Midbrain (tissue), 1 donor: ENCODE measurements at regions not wholly inside any gene's neighbourhood (a gene's known extent, or its start where the extent isn't known, plus 50 kb on each side); places are given as distances from the start of the nearest gene placed in this dataset.

Source experiments
- DNase-seq: peaks from one replicate; lab custom pipeline; 2025; lab: John Stamatoyannopoulos, UW

DNA sequence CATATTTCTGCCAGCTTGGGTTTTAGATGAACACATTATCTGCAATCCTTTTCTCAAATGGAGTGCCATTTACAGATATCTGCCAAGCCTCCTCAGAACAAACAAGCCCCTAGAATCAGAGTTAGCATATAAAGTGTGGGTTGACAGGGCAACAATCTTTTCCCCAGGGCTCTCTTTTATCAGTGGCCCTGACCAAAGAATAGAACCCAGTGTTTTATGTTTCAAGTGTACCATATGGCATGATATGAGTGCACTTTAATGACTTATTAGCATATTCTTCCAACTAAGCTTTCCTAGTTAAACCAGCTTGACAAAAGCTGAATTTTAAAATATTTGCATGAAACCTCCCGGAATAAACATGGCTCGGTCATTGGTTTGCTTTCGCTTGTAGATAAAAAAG is 57.3 kb downstream of the EVX1 start:
- DNase-seq: no peak

DNA sequence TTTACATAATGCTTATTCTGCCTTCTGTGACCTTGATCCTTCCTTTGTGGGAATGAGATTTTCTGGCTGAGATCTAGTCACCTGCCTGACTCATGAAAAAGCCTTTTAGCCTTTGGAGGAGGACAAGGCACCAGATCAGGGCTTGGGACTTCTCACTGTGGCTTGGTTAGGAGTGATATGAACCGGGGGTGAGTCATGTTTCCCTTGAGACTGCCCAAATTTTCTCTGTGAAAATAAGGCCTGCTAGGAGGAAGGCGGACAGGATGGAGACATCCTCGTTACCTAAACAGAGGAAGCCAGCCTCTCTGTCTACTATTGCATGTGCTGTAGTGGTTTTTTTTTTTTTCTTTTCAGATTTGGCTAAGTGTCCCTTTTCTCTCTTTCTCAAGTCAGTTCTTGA is 57.8 kb downstream of the EVX1 start:
- DNase-seq: no peak

DNA sequence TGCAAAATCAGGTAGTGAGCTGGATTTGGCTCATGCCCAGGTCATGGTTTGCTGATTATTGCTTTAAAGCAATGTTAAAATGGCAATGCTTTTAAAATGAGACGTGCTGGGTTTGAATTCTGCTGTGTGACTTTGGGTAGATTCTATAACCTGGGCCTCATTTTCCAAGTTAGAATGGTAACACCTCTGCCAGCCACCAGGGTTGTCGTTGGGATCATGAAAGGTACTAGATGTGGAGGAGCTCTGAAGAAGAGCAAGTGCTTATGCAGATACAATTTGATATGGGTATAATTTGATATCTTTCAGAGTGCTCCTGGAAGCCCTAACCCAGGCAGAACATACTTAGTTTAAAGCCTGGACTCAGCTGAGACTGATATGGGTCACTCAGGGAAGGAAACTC is 60.0 kb downstream of the EVX1 start:
- no peak for DNase-seq

DNA sequence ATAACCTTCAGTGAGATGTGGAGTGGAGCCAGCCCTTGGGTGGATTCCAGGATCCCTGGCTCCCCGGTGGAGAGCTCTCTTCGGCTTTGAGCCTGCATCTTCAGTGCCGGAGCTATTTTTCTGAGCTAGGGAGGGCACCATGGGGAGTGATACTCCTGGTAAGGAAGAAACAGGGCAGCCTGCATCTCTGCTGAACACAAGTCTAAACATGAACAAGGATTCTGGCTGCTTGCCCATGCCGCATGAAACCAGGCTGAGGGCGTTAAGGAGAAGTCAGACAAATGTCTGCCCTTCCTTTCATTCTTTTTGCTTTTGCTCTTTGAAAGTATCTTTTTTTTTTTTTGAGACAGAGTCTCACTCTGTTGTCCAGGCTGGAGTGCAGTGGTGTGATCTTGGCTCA is 60.4 kb downstream of the EVX1 start:
- no peak for DNase-seq

DNA sequence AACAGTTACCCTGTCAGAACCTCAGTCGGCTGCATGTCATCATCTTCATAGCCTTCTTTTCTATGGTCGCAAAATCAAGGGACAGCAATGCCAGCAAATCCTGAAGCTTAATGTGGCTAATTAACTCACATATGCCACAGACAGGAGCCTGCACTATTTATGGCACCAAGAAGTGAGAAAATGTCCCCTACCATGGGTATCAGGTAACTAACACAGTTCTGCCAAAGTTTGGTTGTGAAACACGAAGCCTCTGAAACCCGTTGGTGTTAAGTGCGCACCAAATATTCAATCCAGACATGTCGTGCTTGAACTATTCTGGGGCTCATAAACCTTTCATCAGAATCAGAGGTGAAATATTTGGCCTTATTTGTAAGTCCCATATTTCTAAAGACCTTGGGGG is 63.3 kb downstream of the EVX1 start:
- DNase-seq: no peak

DNA sequence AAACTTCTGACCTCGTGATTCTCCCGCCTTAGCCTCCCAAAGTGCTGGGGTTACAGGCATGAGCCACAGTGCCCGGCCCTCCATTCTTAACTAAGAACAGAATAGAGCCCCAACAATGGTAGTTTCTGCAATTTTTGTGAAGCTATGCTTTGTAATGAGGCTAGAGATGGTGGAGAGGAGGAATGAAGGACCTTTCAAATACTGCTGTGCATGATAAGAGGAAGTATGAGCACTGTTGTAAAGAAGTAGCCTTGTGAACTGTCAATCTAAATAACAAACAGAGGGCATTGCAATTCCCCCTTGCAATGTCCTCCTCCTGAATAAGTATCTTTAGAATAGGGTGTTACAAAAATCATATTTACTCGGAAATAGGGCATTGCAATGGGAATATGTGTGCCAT is 70.2 kb downstream of the EVX1 start:
- no peak for DNase-seq

DNA sequence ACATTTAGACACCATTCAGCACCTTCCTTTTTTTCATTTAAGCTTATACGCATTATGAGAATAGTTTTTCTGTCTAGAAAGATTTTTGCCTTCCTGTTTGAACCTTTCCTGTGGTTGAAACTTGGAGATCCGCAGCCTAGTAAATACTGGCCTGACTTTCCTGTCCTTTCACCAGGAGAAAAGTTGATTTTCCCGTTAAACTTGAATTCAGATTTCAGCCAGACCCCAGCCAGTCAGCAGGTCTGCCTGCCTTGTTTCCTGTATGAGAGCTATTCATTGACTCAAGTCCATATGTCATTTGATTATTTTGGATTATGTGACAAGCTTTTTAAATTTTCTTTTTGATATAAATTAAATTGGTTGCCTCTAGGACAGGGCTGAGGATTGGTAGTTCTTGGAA is 71.5 kb downstream of the EVX1 start:
- no peak for DNase-seq

DNA sequence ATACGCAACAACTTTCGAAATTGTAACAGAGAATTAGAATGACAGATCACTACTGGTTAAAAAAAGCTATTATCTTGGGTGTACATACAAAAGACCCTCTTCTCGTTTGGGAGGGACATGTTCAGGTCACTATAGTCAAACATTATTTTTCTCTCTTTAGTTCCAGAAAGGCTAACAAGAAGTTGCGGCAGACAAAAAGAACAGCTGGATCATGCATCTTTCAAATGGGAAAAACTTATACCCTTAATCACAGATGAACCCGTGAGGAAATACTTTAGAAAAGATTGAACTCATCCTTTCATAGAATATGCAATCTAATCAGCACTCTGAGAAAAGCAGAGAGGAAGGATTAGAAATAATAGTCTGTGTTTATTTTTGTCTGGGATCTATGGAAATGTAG is 72.5 kb downstream of the EVX1 start:
- no peak for DNase-seq

DNA sequence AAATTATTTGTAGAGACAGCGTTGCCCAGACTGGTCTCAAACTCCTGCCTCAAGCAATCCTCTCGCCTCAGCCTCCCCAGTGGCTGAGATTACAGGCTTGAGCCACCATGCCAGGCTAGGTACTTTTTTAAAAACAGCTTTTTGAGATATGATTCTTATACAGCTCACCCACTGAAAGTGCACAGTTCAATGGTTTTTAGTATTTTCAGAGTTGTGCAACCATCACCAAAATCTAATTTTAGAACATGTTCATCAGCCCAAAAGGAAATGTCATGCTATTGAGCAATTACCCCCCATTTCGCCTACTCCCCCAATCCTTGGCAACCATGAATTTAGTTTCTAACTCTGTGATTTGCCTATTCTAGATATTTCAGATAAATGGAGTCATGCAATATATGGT is 73.7 kb downstream of the EVX1 start:
- no peak for DNase-seq

DNA sequence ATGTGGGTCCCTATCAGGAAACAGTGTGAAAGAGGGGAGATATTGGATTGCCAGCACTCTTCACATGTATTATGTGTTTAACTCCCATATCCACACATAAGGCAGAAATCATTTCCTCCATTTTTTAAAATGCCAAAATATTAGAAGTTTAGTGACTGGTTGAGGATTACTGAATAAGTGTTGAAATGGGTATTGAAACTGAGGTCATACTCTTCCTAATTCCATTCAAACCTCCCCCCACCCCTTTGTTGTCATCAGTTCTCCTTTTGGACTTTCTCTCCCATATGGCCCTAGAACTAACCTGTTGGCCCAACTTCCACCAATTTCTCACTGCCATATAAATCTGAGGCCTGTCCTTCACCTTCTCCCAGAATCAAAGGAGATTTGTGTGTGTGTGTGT is 81.6 kb downstream of the EVX1 start:
- DNase-seq: no peak

DNA sequence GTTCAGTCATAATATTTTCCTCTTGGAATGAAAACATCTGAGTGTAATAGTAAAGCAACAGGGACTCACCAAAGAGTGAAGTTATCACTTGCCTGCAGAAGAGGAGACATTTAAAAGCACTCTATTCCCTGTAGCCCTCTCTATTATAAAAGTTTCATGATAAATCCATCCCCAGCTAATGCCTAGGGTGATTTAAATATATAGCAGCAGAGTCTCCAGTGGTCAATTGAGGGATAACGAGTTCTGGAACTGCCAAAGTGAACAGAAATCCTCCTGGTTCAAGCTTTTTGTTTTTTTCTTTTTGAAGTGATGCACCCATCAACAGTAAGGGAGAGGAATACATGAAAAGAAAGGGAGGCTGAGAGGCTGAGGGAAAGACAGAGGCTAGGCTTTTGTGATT is 87.3 kb downstream of the EVX1 start:
- DNase-seq: no peak

DNA sequence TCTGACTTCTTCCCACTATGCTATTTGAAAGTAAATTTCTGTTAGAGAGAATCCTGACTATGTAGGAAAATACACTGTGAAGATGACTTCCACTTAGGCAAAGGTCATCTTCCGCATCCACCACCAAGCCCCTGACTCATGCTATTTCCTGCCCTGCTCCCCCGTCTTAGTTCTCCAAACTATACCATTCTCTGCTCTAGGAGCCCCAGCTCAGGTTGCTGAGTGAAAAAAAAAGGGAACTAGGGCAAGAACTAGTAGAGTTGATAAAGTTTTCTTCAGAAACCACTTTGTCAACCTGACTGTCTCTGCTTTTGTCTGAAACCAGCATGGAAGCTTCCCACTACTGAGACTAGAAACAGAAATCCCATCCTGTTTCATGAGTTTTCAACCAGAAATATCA is 96.9 kb downstream of the EVX1 start:
- no peak for DNase-seq

DNA sequence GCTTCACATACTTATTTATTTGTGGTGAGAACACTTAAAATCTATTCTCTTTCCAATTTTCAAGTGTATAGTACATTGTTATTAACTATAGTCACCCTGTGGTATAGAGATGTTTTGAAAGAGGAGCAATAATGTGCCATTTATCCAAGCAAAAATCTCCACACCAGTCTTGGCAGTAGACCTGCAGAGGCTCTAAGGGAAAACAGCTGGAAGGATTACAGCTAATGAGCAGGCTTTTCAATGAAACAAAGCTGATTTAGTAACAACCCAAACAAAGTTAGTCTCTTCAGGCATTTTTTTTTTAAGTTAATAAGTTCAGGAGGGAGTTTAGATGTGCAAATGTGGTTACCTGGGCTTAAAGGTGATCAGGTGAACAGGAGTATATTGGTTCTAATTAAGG is 101.9 kb downstream of the EVX1 start:
- no peak for DNase-seq

DNA sequence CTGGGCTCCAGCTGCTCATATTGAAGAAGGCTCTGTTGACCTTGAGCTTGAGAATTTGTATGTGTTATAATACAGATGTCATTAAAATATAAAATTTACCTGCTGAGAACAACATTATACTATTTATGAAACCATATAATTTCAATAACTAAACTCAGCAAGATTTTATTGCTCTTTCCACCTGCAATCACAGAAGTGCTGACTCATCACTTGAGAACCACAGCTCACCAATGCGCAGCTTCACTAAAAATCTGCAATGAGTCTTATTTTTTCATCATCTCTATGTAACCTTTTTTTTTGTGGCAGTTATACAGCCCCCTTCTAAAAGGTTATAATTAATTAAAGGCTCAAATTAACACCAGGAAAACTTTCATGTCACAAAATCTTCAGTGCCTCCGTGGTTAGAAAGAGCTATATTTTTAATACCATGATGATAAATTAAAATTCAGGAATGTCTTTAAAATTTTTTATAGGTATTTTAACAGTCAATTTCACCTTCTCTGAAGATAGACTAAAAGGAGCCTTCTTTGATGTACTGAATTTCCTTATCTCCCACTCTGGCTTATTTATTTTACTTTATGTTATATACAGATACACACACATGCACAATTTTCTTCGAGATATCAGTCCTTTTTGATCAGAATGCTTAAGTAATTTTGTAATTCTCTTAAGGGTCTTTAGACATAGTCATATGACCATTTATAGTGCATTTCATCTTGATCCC is 102.7 kb downstream of the EVX1 start:
- no peak for DNase-seq

DNA sequence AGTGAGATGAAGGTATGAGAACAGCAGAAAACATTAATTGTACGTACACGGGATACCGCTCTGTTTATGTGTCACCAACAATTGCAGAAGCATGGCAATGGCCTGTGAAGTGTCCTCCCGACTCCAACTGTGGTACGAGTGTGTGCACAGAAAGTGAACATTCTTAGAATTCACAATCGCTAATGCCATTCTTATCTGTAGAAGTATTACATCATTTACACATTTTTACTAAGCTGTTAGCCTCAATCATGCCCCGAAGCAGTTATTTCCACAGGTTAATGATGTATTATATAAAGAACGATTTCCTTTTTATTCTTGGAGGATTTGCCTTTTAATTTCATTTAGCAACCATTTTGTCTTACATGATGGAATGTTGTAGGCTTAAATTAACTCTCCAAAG is 103.4 kb downstream of the EVX1 start:
- no peak for DNase-seq

DNA sequence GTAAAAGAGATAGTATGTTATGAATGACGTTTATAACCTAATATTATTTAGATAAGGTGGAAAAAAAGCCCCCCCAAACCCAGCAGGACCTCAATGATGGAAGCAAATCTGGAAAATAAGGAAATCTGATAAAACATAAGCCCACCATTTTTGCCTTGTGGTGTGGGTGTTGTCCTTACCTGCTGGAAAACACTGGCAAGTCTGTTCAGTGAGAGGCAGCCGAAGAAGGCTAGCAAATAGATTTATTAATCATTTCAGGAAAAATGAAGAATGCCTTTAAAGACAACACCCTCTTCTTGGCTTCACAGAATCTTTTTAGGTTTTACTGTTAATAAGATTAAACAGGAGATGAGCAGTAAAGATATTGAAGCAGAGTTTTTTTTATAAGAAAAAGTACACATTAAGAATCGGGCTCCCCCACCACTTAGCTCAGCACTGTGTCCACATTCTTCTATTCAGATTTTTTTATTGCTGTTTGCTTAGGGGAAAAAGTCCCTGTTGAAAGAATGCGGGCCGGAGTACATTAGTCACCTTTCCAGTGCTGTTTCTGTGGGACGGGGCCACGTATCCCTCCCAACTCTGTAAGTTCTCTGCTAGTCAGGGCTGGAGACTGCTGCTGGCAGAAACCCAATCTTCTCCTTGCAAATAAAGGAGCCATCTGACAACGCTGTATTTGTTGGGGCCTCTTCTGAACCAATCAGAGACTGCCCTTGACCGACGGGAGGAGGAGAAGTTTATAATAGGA is 104.1 kb downstream of the EVX1 start:
- DNase-seq: peak; percentile 25

DNA sequence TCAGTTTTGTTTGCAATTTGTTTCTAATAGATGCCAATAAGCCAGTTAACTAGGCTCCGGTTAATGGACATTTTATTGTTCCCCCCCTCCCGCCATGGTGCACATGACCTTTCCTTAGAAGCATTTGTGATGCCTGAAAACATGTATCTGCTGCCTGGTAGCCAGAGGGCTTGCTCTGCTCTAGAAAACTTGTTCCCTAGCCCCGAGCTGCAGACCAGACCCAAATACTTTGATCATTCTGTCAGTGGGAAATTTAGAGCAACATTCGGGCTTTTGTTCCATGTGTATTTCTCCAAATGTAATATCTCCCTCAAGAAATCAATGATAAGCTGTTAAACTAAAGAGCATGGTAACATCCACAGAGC is 104.7 kb downstream of the EVX1 start:
- no peak for DNase-seq

DNA sequence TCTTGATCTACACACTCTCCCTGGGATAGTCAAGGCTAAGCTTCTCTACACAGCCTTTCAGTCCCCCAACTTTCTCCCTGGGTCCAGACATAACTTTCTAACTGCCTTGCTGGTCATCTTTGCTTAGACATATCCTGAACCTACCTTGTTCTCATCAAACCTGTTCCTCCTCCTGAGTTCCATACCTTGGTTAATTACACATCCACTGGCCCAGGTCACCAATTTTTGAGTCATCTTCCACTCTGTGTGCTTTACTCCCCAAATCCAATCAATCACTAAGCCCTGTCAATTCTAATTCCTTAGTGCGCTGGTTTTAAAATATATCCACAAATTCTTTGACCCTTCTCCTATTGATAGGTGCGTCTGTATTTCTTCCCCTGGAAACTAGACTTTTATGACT is 107.0 kb downstream of the EVX1 start:
- no peak for DNase-seq

DNA sequence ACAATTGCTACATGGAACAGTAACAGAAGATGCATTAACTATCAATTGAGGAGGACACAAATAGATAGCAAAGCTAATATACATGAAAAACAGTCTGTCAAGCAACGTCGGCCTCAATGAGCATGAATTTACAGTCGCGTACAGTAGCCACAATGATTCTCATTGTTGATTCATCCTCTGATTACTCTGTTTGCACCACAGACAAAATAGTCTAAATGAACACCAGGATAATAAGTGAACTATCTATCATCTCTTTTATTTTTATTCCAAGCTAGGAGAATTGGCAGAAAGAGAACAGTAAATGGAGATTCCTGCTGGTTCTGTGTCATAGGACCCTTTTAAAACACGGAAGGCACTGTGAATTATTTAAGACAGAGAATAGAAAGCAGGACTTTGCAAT is 108.5 kb downstream of the EVX1 start:
- no peak for DNase-seq

DNA sequence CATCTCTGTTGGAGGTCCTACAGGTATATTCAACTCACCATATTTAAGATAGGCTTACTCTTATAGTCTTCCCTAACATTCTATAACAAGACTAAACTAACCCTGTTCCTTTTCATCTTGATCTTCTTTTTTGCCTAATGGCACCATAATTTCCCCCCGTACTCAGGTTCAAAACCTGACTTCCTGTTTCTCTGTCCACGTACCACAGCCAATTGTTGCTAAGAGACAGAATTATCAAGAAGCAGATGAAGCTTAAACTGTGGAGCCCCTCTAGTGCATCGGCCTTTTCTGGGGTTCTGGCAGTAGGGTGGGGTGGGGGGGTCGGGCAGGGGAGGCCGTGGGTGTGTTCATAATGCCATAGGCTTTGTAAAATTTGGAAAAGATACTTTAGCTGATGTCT is 109.2 kb downstream of the EVX1 start:
- no peak for DNase-seq

DNA sequence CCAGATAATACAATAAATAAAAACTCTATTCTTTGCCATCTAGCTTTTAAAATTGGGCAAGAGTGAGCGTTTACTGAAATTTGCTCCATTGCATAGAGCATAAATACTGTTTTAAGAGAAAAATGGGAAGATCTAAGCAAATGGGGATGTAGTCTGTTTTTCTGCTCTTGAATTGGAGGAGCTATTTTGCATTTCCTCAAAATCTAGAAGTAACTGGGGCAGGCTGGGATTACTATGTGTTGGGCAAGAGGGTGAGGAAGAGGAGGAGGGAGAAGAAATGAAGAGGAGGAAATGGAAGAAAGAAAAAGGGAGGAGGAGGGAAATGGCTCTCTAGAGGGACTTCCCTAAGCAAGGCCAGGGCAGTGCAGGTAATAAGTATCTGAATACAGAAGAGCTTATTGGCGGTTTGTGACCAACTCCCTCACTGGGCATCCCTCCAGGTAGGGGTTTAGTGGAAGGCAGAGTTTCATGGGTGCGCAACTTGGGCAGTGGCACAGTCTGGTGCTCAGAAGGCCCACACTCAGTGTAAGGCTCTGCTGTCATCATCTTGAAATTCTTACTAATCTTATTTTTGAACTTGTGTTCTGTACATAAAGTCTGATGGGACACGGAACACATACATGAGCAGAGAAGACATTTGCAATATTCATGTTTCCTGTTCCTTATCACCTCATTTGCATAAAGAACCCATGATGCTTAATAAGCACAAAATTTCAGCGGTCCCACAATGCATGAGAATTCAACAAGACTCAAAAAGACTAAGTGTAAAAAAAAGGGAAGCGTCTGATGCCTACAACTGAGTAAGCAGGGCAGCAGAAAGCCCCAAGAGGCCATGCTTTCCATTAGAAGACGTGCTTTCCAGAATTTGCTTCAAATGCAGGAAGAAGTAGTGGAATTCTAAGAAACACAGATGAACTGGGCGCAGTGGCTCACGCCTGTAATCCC is 116.9 kb downstream of the EVX1 start:
- no peak for DNase-seq

DNA sequence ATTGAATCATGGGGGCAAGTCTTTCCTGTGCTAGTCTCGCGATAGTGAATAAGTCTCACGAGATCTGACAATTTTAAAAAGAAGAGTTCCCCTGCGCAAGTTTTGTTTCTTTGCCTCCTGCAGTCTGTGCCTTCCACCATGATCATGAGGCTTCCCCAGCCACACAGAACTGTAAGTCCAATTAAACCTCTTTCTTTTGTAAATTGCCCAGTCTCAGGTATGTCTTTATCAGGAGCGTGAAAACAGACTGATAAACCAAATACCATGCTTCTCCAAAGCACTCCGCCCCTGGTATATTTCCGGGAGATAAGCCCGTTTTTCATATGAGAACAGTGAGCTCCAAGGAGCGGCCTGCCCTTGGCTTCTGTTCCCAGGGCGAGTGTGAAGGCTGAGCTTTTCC is 118.9 kb downstream of the EVX1 start:
- no peak for DNase-seq

DNA sequence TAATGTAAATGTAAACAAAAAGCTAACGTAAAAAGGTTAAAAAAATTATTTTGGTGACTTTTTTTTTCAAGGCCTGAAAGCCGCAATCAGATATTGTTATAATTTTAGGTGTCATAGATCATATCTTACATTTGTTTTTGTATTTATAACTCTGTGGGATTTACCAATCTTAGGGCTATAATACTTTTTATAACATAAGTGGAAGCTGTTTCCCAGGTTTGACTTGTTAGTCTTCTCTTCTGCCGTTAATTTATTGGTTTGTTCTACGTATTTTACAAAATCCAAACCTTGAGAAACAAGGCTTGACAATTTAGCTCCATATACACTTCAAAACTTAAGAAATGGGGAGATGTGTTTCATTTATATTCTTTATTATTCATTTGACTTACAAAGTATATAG is 119.4 kb downstream of the EVX1 start:
- no peak for DNase-seq
